CD4-positive, alpha-beta T cell (primary cell): ENCODE measurements at regions not wholly inside any gene's neighbourhood (a gene's known extent, or its start where the extent isn't known, plus 50 kb on each side); places are given as distances from the start of the nearest gene placed in this dataset.

Source experiments
- ATAC-seq: fragments of 200-7000 bp; cut with Tn5 transposase; one replicate; pipeline ENCODE4 v1.10.0; 2022; ENCODE audit warnings: mild to moderate bottlenecking; ENCODE audit not compliant: poor library complexity
- CTCF ChIA-PET: fragments of 350-600 bp; sonication (Branson Sonifier 250); formaldehyde crosslinking; loops from one replicate; lab custom pipeline; 2021; ENCODE audit warnings: antibody characterized with exemption, inconsistent platforms; lab: Charles Lee
- POLR2A ChIA-PET: fragments of 350-600 bp; sonication (Branson Sonifier 250); formaldehyde crosslinking; loops from one replicate; lab custom pipeline; 2021; ENCODE audit warnings: antibody characterized with exemption, inconsistent platforms; lab: Charles Lee
- DNase-seq, 14 experiments: peaks; one replicate each; pipeline ENCODE4 v3.0.0-alpha.2; 2013 to 2020; ENCODE audit warnings: mixed read lengths in 2 of 14
- H3K27ac ChIP-seq, 2 donors: one replicate each; pipeline versions ENCODE4 v1.5.1 to v1.7.0; 2013; ENCODE audit warnings: low read length in 2 of 2, low read depth in 1 of 2, mild to moderate bottlenecking in 1 of 2
- H3K27me3 ChIP-seq, 2 experiments: 1 replicate in 1 of 2; 2 replicates in 1 of 2; pipeline versions ENCODE4 v1.6.1 to v1.7.0; 2013; ENCODE audit warnings: low read length in 2 of 2, control low read depth in 1 of 2, mild to moderate bottlenecking in 1 of 2, moderate library complexity in 1 of 2; ENCODE audit not compliant: insufficient read depth in 2 of 2, control insufficient read depth in 1 of 2
- H3K36me3 ChIP-seq: one replicate; pipeline ENCODE4 v1.6.1; 2013; ENCODE audit warnings: low read length, control low read depth; ENCODE audit not compliant: insufficient read depth
- H3K4me1 ChIP-seq: one replicate; pipeline ENCODE4 v1.6.1; 2013; ENCODE audit warnings: low read length, control low read depth; ENCODE audit not compliant: insufficient read depth
- H3K4me3 ChIP-seq: one replicate; pipeline ENCODE4 v1.5.1; 2013; ENCODE audit warnings: mild to moderate bottlenecking, low read length, moderate library complexity
- H3K9me3 ChIP-seq, 2 experiments: 1 replicate in 1 of 2; 2 replicates in 1 of 2; pipeline versions ENCODE4 v1.6.1 to v1.7.0; 2013; ENCODE audit warnings: low read length in 2 of 2, mild to moderate bottlenecking in 2 of 2, control low read depth in 1 of 2, moderate library complexity in 1 of 2; ENCODE audit not compliant: control insufficient read depth in 1 of 2, insufficient read depth in 1 of 2
- H3K27ac Mint-ChIP-seq: one replicate; pipeline ENCODE4 v1.8.0; 2020; ENCODE audit warnings: mixed read lengths
- H3K27me3 Mint-ChIP-seq: one replicate; pipeline ENCODE4 v1.8.0; 2021; ENCODE audit warnings: mixed read lengths
- H3K36me3 Mint-ChIP-seq: one replicate; pipeline ENCODE4 v1.8.0; 2021; ENCODE audit warnings: low read depth, mixed read lengths
- H3K4me1 Mint-ChIP-seq: one replicate; pipeline ENCODE4 v1.8.0; 2021; ENCODE audit warnings: low read depth, mixed read lengths
- H3K4me3 Mint-ChIP-seq: one replicate; pipeline ENCODE4 v1.8.0; 2020; ENCODE audit warnings: mild to moderate bottlenecking, mixed read lengths
- H3K9me3 Mint-ChIP-seq: one replicate; pipeline ENCODE4 v1.8.0; 2020; ENCODE audit warnings: mixed read lengths
- CTCF ChIP-seq: fragments of 200-600 bp; IDR thresholded peaks from one replicate; pipeline ENCODE4 v1.8.0; 2022; ENCODE audit warnings: antibody characterized with exemption, mild to moderate bottlenecking
- intact Hi-C, 2 experiments: fragments of 100-400 bp; cut with DNase I in 1 of 2; cut with micrococcal nuclease in 1 of 2; formaldehyde crosslinking; loops; one replicate each; pipeline versions ENCODE4 v1.15.1 to v1.9.0; 2023 to 2025; cut with DNase I, micrococcal nuclease

- H3K36me3 Mint-ChIP-seq: no peaks in the 10 kb centered on the region
- POLR2A ChIA-PET: no interaction called here
- H3K4me1 Mint-ChIP-seq: no peaks in the 10 kb centered on the region
These were observed 145.1 kb upstream of the VCX3A start for GRCh38 chrX:6679988-6680387.

GRCh38 chrX:6679550-6679949 lies 144.6 kb upstream of the VCX3A start:
- H3K4me3 ChIP-seq: no peak overlapping the region
- DNase-seq: no peak

More at GRCh38 chrX:6679988-6680387, 145.1 kb upstream of the VCX3A start:
- Mint-ChIP-seq H3K4me3 (no peak overlapping the region), H3K27me3 (no peaks in the 10 kb centered on the region), H3K9me3 (no peaks in the 10 kb centered on the region), H3K27ac (no peak overlapping the region)
- Histone ChIP-seq H3K9me3 (no peaks in the 10 kb centered on the region), H3K27ac (no peak overlapping the region), H3K36me3 (no peaks in the 10 kb centered on the region), H3K4me3 (no peak overlapping the region), H3K4me1 (no peaks in the 10 kb centered on the region), H3K27me3 (no peaks in the 10 kb centered on the region)
- ATAC-seq: no peak
- intact Hi-C loops: no loop called here
- CTCF ChIA-PET: no interaction called here
- TF ChIP-seq CTCF: no peak
- no peak for DNase-seq

GRCh38 chrX:6678313-6678712 lies 143.4 kb upstream of the VCX3A start:
- Mint-ChIP-seq H3K4me1 (no peaks in the 10 kb centered on the region), H3K36me3 (no peaks in the 10 kb centered on the region), H3K27me3 (no peaks in the 10 kb centered on the region), H3K9me3 (no peaks in the 10 kb centered on the region), H3K27ac (no peak overlapping the region), H3K4me3 (no peak overlapping the region)
- ATAC-seq (no peak), DNase-seq (no peak)
- Histone ChIP-seq H3K4me1 (no peaks in the 10 kb centered on the region), H3K4me3 (no peak overlapping the region), H3K9me3 (no peaks in the 10 kb centered on the region), H3K27ac (no peak overlapping the region), H3K27me3 (no peaks in the 10 kb centered on the region), H3K36me3 (no peaks in the 10 kb centered on the region)
- no peak for TF ChIP-seq CTCF
- ChIA-PET CTCF (no interaction called here), POLR2A (no interaction called here)
- intact Hi-C loops: no loop called here

More at GRCh38 chrX:6679550-6679949, 144.6 kb upstream of the VCX3A start:
- ChIA-PET POLR2A (no interaction called here), CTCF (no interaction called here)
- Mint-ChIP-seq H3K36me3 (no peaks in the 10 kb centered on the region), H3K27me3 (no peaks in the 10 kb centered on the region), H3K9me3 (no peaks in the 10 kb centered on the region), H3K27ac (no peak overlapping the region), H3K4me3 (no peak overlapping the region), H3K4me1 (no peaks in the 10 kb centered on the region)
- H3K4me1 ChIP-seq: no peaks in the 10 kb centered on the region
- intact Hi-C loops: no loop called here
- no peaks in the 10 kb centered on the region for H3K9me3 ChIP-seq
- no peak overlapping the region for H3K27ac ChIP-seq
- no peak for ATAC-seq
- H3K27me3 ChIP-seq: no peaks in the 10 kb centered on the region
- H3K36me3 ChIP-seq: no peaks in the 10 kb centered on the region
- no peak for TF ChIP-seq CTCF
